Neural progenitor cell (in vitro differentiated cells): ENCODE measurements at regions not wholly inside any gene's neighbourhood (a gene's known extent, or its start where the extent isn't known, plus 50 kb on each side); places are given as distances from the start of the nearest gene placed in this dataset.

Experiments
- EZH2phosphoT487 ChIP-seq: fragments of 200-600 bp; sonication (generic); IDR thresholded peaks from 2 replicates; pipeline ENCODE4 v1.6.1; 2017; ENCODE audit warnings: antibody characterized with exemption
- TF ChIP-seq, protein P1 (sequence below): fragments of 200-600 bp; sonication (generic); IDR thresholded peaks from 2 replicates; pipeline ENCODE4 v1.5.1; 2017; ENCODE audit warnings: antibody characterized with exemption, mild to moderate bottlenecking

GRCh38 chr7:136143271-136143670 is 166.1 kb upstream of the MTPN start:
- no peak for TF ChIP-seq EZH2phosphoT487
- TF ChIP-seq, protein P1, sequence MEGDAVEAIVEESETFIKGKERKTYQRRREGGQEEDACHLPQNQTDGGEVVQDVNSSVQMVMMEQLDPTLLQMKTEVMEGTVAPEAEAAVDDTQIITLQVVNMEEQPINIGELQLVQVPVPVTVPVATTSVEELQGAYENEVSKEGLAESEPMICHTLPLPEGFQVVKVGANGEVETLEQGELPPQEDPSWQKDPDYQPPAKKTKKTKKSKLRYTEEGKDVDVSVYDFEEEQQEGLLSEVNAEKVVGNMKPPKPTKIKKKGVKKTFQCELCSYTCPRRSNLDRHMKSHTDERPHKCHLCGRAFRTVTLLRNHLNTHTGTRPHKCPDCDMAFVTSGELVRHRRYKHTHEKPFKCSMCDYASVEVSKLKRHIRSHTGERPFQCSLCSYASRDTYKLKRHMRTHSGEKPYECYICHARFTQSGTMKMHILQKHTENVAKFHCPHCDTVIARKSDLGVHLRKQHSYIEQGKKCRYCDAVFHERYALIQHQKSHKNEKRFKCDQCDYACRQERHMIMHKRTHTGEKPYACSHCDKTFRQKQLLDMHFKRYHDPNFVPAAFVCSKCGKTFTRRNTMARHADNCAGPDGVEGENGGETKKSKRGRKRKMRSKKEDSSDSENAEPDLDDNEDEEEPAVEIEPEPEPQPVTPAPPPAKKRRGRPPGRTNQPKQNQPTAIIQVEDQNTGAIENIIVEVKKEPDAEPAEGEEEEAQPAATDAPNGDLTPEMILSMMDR, result no peak
